ACHN (cell line): ENCODE measurements at regions not wholly inside any gene's neighbourhood (a gene's known extent, or its start where the extent isn't known, plus 50 kb on each side); places are given as distances from the start of the nearest gene placed in this dataset.
"Not testable (repeated sequence)": the region's sequence is repeated elsewhere in the genome, so short reads cannot be mapped to it uniquely, and the experiment has no call there.

Experiments
- DNase-seq: peaks from one replicate; pipeline ENCODE4 v3.0.0-alpha.2; 2015
- in situ Hi-C: cut with HindIII; loops from 2 replicates; pipeline ENCODE4 v1.10.0; 2017; ENCODE audit warnings: low sequenced_read_pairs, low pct_ligation_motif_present, low pct_unique_long_range_greater_than_20kb

GRCh38 chr2:14747447-14747846 lies 114.9 kb downstream of the LRATD1 start:
- DNase-seq = no peak
- in situ Hi-C loops = no loop called here

GRCh38 chr2:14749884-14750283 lies 117.4 kb downstream of the LRATD1 start:
- in situ Hi-C loops = no loop called here
- no peak for DNase-seq

- no peak for DNase-seq
- in situ Hi-C loops = no loop called here
Observed at GRCh38 chr2:14750433-14750832, 117.9 kb downstream of the LRATD1 start.

GRCh38 chr2:14751581-14751980 lies 119.1 kb downstream of the LRATD1 start:
- in situ Hi-C loops = no loop called here
- no peak for DNase-seq

- in situ Hi-C loops = no loop called here
- no peak for DNase-seq
Observed at GRCh38 chr2:14752295-14752694, 119.8 kb downstream of the LRATD1 start.

GRCh38 chr2:14756122-14756541 lies 123.6 kb downstream of the LRATD1 start:
- in situ Hi-C loops = no loop called here
- no peak for DNase-seq

- peak; percentile 75 for DNase-seq
- in situ Hi-C loops = no loop called here
Observed at GRCh38 chr2:14756981-14757657, 124.6 kb downstream of the LRATD1 start.

GRCh38 chr2:14759082-14759481 lies 126.6 kb downstream of the LRATD1 start:
- in situ Hi-C loops = no loop called here
- no peak for DNase-seq

GRCh38 chr2:14760169-14760568 lies 127.7 kb downstream of the LRATD1 start:
- in situ Hi-C loops = no loop called here

GRCh38 chr2:14761118-14761517 lies 128.6 kb downstream of the LRATD1 start:
- no peak for DNase-seq
- in situ Hi-C loops = no loop called here

More at GRCh38 chr2:14760169-14760568, 127.7 kb downstream of the LRATD1 start:
- DNase-seq = no peak

GRCh38 chr2:14773696-14774095 lies 141.2 kb downstream of the LRATD1 start:
- in situ Hi-C loops = no loop called here
- no peak for DNase-seq

- DNase-seq = no peak
- in situ Hi-C loops = no loop called here
Observed at GRCh38 chr2:14774436-14774968, 142.0 kb downstream of the LRATD1 start.

GRCh38 chr2:14776216-14776615 lies 143.7 kb downstream of the LRATD1 start:
- in situ Hi-C loops = no loop called here
- no peak for DNase-seq

- in situ Hi-C loops = no loop called here
- no peak for DNase-seq
Observed at GRCh38 chr2:14778015-14778414, 145.5 kb downstream of the LRATD1 start.

- in situ Hi-C loops = no loop called here
Observed at GRCh38 chr2:14779252-14779651, 146.7 kb downstream of the LRATD1 start.

GRCh38 chr2:14781142-14781541 lies 148.6 kb downstream of the LRATD1 start:
- DNase-seq = no peak
- in situ Hi-C loops = no loop called here

More at GRCh38 chr2:14779252-14779651, 146.7 kb downstream of the LRATD1 start:
- DNase-seq = no peak

- DNase-seq, in situ Hi-C loops: not testable (repeated sequence)
Observed at GRCh38 chr2:14788814-14789213, 156.3 kb downstream of the LRATD1 start.

GRCh38 chr2:14790041-14790640 lies 157.6 kb downstream of the LRATD1 start:
- in situ Hi-C loops = no loop called here

GRCh38 chr2:14803994-14804393 lies 171.5 kb downstream of the LRATD1 start:
- DNase-seq = no peak
- in situ Hi-C loops = no loop called here

More at GRCh38 chr2:14790041-14790640, 157.6 kb downstream of the LRATD1 start:
- DNase-seq = no peak

GRCh38 chr2:14804902-14805301 lies 172.4 kb downstream of the LRATD1 start:
- DNase-seq = no peak
- in situ Hi-C loops = no loop called here
